ENCODE measurements at regions not wholly inside any gene's neighbourhood (a gene's known extent, or its start where the extent isn't known, plus 50 kb on each side); places are given as distances from the start of the nearest gene placed in this dataset.

DNA sequence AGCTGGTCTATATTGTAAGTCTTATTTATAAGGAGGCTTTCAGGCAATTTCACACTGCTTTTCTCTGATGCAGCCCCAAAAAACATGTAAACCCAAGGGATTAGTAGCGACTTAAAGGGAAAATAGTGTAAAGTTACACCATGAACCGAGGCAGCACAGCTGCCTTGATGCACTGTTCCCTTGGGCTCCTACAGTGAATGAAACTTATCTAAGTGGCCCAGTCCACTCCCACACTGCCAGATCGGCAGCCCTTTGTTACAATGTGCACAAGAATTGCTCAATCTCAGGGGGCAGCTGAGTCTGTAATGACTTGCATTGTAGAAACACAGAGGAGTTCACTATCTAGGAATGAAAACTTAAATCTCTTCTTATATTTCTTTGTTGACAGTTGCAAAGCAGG, 120.8 kb upstream of the ADGRL2 start:
- TF ChIP-seq, protein P1, sequence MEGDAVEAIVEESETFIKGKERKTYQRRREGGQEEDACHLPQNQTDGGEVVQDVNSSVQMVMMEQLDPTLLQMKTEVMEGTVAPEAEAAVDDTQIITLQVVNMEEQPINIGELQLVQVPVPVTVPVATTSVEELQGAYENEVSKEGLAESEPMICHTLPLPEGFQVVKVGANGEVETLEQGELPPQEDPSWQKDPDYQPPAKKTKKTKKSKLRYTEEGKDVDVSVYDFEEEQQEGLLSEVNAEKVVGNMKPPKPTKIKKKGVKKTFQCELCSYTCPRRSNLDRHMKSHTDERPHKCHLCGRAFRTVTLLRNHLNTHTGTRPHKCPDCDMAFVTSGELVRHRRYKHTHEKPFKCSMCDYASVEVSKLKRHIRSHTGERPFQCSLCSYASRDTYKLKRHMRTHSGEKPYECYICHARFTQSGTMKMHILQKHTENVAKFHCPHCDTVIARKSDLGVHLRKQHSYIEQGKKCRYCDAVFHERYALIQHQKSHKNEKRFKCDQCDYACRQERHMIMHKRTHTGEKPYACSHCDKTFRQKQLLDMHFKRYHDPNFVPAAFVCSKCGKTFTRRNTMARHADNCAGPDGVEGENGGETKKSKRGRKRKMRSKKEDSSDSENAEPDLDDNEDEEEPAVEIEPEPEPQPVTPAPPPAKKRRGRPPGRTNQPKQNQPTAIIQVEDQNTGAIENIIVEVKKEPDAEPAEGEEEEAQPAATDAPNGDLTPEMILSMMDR (IDR thresholded peaks at IDR 0.05) = no peak
- TF ChIP-seq POLR2AphosphoS5 (IDR thresholded peaks at IDR 0.05) (no peak), EP300 (IDR thresholded peaks at IDR 0.05) (no peak)

Measured in sigmoid colon (tissue), 4 donors.